GM12892 (cell line): ENCODE measurements at regions not wholly inside any gene's neighbourhood (a gene's known extent, or its start where the extent isn't known, plus 50 kb on each side); places are given as distances from the start of the nearest gene placed in this dataset.
"Not testable (repeated sequence)": the region's sequence is repeated elsewhere in the genome, so short reads cannot be mapped to it uniquely, and the experiment has no call there.

Experiments used
- POLR2A ChIP-seq: IDR thresholded peaks from 2 replicates; pipeline ENCODE4 v1.6.1; 2011; ENCODE audit warnings: low read depth, low read length, control low read depth
- TAF1 ChIP-seq: IDR thresholded peaks from 2 replicates; pipeline ENCODE4 v1.6.1; 2011; ENCODE audit warnings: low read depth, mild to moderate bottlenecking, control low read depth, low read length, borderline replicate concordance

GRCh38 chr19:27942607-27943006 is 1270.3 kb downstream of the UQCRFS1 start:
- TF ChIP-seq POLR2A, TAF1: not testable (repeated sequence)
